ENCODE measurements at regions not wholly inside any gene's neighbourhood (a gene's known extent, or its start where the extent isn't known, plus 50 kb on each side); places are given as distances from the start of the nearest gene placed in this dataset.

DNA sequence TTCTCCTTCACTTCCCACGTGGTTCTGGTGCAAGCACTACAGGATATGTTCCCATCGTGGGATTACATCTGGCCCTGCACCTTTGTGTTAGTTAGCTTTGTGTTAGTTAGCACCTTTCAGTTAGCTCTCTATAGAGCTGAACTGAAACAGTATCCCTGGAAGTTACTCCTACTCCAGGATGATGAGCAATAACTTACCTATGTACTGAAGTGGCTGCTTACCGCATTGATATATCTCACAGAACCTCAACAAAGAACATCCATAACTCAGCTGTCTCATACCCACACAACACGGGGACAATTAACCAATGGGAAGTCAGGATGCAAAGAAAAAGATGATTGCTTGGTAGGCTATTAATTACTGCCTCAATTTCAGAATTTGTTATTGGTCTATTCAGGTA is 146.6 kb downstream of the ASCL4 start:
- TF ChIP-seq, protein P1, sequence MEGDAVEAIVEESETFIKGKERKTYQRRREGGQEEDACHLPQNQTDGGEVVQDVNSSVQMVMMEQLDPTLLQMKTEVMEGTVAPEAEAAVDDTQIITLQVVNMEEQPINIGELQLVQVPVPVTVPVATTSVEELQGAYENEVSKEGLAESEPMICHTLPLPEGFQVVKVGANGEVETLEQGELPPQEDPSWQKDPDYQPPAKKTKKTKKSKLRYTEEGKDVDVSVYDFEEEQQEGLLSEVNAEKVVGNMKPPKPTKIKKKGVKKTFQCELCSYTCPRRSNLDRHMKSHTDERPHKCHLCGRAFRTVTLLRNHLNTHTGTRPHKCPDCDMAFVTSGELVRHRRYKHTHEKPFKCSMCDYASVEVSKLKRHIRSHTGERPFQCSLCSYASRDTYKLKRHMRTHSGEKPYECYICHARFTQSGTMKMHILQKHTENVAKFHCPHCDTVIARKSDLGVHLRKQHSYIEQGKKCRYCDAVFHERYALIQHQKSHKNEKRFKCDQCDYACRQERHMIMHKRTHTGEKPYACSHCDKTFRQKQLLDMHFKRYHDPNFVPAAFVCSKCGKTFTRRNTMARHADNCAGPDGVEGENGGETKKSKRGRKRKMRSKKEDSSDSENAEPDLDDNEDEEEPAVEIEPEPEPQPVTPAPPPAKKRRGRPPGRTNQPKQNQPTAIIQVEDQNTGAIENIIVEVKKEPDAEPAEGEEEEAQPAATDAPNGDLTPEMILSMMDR (IDR thresholded peaks at IDR 0.05): no peak
- TF ChIP-seq POLR2A (IDR thresholded peaks at IDR 0.05): no peak

All from adrenal gland (tissue), 5 donors.